HL-60 (cell line): ENCODE measurements at regions not wholly inside any gene's neighbourhood (a gene's known extent, or its start where the extent isn't known, plus 50 kb on each side); places are given as distances from the start of the nearest gene placed in this dataset.

Source experiments
- SPI1 ChIP-seq: IDR thresholded peaks from 2 replicates; pipeline ENCODE4 v1.6.1; 2012; ENCODE audit warnings: low read depth, mild to moderate bottlenecking, borderline replicate concordance
- TF ChIP-seq, protein P1 (sequence below): IDR thresholded peaks from one replicate; pipeline ENCODE4 v1.5.1; 2011; ENCODE audit warnings: low read length, control low read depth, inconsistent platforms; ENCODE audit not compliant: insufficient read depth

DNA sequence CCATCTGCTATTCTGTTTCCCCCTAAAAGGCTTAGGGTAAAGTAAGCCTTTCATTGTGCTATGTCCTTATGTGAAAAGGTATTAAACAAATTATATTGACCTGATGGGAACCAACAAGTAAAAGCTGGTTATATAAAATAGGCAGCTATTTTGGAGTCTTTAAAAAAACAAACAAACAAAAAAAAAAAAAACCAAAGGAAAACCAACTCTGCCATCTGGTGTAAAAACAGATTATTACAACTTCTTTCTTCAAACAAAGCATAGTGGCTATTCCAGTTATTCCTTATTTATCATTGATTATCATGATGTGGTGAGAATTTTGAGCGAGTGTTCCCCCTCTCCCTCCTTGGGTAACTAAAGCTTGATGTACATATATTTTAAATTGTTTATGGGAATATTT lies 122.3 kb upstream of the FHL2 start:
- TF ChIP-seq, protein P1, sequence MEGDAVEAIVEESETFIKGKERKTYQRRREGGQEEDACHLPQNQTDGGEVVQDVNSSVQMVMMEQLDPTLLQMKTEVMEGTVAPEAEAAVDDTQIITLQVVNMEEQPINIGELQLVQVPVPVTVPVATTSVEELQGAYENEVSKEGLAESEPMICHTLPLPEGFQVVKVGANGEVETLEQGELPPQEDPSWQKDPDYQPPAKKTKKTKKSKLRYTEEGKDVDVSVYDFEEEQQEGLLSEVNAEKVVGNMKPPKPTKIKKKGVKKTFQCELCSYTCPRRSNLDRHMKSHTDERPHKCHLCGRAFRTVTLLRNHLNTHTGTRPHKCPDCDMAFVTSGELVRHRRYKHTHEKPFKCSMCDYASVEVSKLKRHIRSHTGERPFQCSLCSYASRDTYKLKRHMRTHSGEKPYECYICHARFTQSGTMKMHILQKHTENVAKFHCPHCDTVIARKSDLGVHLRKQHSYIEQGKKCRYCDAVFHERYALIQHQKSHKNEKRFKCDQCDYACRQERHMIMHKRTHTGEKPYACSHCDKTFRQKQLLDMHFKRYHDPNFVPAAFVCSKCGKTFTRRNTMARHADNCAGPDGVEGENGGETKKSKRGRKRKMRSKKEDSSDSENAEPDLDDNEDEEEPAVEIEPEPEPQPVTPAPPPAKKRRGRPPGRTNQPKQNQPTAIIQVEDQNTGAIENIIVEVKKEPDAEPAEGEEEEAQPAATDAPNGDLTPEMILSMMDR, result no peak
- no peak for TF ChIP-seq SPI1
